ENCODE measurements at regions not wholly inside any gene's neighbourhood (a gene's known extent, or its start where the extent isn't known, plus 50 kb on each side); places are given as distances from the start of the nearest gene placed in this dataset.

- TF ChIP-seq RAD21 (IDR thresholded peaks at IDR 0.05; ENCODE audit: low read depth): no peak
- no peak for TF ChIP-seq REST (IDR thresholded peaks at IDR 0.05; ENCODE audit: low read depth)
- TF ChIP-seq EP300 (IDR thresholded peaks at IDR 0.05; ENCODE audit: borderline replicate concordance): no peak
- TF ChIP-seq MAX (IDR thresholded peaks at IDR 0.05): no peak
- no peak for TF ChIP-seq EGR1 (IDR thresholded peaks at IDR 0.05)
- TF ChIP-seq CEBPB (IDR thresholded peaks at IDR 0.05): no peak
Measured at GRCh38 chr12:107447336-107447735, 238.3 kb upstream of the PWP1 start.

Measured in Ishikawa (cell line).